GM21529 (cell line): ENCODE measurements at regions not wholly inside any gene's neighbourhood (a gene's known extent, or its start where the extent isn't known, plus 50 kb on each side); places are given as distances from the start of the nearest gene placed in this dataset.
"Not testable (repeated sequence)": the region's sequence is repeated elsewhere in the genome, so short reads cannot be mapped to it uniquely, and the experiment has no call there.

Experiments used
- ATAC-seq: cut with Tn5 transposase; IDR thresholded peaks from one replicate; pipeline ENCODE4 v1.9.1; 2021; ENCODE audit not compliant: unreplicated experiment

DNA sequence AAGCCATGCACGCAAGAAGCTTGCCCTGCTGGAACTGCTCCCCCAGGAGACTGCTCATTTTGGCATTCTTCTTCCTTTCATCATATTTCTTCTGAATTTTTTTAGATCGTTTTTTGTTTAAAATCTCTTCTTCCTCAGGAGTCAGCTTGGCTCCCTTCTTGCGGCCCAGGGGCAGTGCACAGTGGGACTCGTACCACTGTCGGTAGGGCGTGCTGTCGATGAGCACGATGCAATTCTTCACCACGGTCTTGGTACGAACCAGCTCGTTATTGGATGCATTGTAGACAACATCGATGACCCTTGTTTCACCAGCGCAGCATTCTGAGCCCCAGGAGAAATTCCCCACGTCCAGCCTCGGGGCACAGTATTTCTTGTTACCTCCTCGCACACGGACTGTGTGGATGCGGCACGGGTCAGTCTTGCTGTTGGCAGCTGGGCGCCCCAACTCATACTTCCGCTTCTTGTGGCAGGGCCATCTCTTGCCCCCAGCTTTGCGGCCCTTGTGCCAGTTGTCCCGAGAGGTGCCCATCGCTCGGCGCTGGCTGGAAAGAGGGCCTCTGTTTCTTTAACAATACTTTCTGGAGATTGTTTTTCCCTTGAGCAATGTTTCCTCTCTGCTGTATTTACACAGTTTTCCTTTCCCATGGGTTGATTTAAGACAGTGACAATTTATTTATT lies 452.4 kb downstream of the TMEM121 start:
- ATAC-seq = no peak

DNA sequence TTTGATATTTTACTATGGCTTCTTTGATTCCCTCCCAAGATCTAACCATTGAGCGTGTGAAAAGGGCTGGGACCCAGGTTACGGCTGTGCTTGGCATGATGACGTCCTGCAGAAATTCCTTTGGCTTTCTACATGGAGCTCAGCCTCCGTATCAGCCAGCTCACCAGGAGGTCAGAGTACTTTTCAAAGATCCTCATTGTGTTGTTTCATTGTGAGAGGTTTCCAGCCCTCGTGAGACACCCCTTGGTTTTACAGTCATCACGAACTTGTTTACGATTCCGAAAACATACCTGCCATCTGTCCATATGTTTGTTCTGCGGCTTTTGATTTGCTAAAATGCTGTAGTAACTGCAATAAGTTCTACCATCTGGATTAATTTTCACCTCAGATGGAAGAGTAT lies 453.1 kb downstream of the TMEM121 start:
- ATAC-seq = no peak

DNA sequence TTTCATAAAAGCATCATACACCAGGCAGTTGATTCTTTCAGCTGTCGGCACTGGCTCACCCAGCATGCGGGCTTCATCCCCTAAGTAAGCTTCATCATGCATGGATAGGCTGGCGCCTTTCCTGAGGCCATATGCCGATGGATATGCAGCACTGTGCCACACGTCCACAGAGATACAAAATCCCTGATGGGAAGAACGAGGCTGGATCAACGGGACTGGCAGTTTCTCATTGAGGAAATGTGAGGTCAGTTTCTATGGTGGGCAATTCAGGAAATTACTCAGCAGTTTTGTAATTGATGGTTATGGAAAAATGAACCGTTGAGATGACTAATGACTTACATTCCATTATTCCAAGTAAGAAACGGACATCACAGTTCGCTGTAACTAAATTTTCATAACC lies 453.8 kb downstream of the TMEM121 start:
- no peak for ATAC-seq

DNA sequence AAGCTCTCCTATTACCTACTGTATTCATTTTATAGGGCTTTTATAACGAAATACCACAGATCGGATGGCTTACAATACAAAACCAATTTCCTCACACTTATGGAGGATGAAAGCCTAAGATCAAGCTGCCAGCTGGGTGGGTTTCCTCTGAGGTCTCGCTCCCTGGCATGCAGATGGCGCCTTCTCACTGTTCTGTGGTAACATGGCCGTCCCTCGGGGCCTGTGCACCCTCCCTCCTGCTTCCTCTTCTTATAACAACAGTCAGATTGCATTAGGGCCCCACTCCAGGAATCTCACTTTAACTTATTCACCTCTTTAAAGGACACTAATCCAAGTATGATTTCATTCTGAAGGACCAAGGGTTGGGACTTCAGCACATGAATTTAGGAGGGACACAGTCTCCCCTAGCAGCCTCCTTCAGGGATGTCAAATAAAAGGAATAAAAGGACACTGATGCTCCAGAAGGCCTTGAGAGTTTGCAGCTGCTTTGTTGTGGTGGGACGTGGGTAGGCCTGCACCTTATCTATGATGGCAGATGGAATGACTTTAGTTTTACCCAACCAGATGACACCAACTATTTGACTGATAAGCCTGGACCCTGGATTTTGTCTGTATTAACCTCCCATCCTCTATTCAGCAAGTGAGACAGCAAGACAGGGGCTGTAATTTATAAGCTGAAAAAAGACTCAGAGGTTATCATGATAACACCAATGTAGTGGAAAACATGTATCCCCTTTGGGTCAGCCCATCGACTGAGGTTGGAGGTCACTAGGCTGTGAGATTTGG lies 455.3 kb downstream of the TMEM121 start:
- ATAC-seq = not testable (repeated sequence)

DNA sequence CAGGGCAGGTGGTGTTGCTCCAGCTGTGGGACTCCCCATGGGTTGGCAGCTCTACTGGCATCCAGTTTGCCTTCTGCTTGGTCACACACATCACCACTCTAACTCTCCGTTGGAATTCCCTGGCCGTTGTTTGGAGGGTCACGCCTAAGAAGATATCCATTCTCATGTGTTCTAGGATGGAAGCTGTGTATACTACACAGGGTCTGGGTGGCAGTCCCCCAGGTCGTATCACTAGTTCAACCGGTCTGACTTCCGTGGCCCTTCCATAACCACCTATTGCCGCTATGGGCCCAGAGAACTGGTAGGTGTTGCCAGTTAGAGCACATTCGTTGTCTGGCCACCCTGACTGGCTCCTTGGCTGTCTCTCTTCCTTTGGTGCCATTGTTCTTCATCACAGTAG lies 456.3 kb downstream of the TMEM121 start:
- ATAC-seq = no peak

DNA sequence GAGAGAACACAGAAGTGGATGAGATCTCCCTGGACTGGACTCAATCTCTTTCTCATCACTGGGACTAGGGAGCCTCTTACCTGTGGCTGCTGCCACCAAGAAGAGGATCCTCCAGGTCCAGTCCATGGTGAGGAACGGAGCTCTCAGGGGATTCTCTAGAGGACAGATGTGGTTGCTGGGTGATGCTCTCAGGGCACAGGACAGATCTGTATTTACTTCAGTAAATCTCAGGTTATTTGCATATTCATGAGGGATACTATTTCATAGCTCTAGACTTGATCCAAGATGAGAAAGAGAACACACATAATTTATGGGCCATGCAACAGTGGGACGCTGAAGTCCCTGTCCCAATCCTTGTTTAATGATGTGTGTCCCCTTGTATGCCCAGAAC lies 460.5 kb downstream of the TMEM121 start:
- no peak for ATAC-seq

DNA sequence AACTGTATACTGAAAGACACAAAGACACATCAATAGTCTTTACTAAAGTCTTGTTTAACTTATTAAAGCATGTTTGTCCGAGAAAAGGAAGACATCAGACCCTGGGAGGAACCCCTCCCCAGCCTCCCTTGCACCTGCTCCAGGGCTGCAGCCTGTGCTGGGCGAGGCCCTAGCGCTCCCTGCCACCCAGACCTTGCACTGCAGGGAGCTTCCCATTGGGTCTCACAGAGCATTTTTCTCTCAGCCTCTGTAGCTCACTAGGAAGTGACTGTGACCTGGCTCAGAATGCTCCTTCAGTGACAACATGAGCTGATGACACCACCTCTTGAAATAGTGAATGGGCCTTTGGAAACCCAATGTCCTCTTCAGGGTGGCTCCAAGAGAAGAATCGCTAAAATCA lies 461.2 kb downstream of the TMEM121 start:
- no peak for ATAC-seq

DNA sequence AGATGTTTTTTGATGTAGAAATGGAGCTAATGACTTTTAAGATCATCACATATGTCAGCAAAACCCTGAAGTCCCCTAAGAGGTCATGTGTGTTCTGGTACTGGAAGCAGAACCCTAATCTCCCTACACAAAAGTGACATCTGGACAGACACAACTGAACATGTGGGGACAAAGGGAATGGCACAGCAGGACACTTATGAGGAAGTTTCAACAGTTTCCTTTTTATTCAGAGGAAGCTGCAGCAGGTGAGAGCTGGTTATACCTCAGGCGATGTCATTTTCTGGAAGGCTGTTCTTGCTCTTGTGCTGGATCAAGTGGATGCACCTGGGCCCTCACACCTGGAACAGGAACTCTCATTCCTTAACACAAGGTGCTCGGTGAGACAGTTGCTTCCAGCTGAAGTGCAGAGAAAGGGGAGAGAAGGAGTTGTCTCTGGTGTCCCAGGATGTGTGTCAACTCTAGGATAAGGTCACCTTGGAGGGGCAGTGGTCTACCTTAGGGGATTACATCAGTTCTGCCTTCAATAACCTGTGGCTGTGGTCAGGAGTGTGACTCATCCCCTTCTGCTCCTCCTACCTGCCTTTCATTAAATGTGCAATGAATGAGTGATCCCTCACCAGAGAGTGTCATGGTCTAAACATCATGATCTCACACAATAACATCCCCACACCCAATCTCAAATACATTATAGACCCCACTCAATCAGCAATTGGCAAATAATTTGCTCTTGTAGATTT lies 463.4 kb downstream of the TMEM121 start:
- ATAC-seq = no peak

DNA sequence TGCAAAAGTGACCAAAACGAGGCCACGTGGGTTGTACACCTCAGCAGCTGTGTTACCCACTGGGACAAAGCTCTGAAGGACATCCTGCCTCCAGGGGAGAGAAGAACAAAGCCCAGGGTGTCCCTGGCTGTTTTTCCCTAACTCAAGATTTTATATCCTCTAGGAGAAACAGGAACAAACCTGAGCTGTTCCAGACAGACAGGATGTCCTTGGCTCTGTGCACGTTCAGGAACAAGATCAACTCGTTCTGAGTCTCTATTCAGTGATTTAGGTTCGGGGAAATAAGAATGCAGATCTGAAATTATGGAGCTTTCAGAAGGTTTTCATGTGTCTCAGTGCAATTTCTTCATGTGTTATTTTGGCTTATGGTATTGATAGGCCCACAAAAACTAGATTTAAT lies 465.3 kb downstream of the TMEM121 start:
- not testable (repeated sequence) for ATAC-seq

DNA sequence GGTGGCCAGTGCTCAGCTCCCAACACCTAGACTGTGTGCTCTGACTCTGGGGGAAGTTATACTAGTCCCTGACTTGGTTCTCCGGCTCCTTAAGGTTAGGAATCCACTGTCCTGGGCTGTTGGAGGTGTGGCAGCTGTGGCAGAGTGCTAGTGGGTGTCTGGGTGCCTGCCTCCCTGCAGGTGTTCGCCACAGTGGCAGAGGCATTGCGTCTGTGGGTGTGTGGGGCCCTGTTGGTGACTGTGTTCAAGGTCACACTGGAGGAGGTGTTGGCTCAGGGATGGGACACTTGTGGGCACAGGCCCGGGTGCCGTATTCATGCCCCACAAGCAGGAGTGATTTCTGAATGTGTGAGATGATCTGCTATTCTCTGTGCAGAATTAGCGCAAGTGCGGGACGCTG lies 467.4 kb downstream of the TMEM121 start:
- no peak for ATAC-seq

DNA sequence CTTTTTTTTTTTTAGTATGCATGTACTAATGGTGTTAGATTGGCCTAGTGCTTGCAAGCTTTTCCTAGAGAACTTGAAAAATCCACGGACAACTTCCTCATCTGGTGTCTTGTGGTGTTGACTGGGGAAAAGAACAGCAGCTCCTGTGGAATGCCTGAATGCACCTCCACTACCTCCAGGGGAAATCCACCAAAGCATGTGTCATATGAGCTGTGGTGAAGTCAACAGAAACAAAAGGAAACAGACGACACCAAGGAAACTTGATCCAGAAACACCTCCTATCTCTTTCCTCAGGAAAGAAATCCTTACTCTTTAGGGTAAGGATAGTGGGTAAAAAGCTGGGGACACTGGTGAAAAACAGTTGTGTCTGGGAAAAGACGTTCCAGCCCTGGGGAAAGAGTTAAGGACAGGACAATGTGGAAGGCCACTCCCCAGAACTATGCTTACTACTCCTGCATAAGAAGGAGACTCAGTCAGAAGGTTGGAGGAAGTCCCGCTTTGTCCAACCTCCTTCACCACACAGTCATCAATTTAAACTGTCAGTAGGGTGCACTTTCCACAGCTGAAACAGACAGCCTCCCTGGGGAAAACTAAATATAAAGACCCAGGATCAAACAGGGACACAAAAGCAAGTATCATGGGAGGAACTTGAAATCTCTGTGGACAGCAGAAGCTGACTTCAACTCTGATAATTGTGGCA lies 468.8 kb downstream of the TMEM121 start:
- not testable (repeated sequence) for ATAC-seq

DNA sequence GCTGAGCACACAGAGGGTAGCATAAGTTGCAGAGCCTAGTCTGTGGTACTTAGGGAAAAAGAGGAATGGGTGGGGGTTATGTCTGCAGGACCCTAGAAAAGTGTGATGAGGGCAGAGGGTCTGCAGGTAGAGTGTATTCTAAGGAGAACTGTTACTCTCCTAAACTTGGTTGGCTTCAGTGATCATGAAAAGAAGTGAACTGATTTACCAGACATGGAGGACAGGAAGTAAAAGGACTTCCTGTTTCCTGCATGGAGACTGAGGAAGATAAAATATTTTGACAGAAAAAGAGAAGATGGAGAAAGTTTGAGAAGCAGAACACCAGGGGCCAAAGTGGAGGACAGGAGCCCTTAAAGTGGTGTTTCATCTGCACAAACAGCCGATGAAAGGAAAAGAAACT lies 472.2 kb downstream of the TMEM121 start:
- ATAC-seq = not testable (repeated sequence)

DNA sequence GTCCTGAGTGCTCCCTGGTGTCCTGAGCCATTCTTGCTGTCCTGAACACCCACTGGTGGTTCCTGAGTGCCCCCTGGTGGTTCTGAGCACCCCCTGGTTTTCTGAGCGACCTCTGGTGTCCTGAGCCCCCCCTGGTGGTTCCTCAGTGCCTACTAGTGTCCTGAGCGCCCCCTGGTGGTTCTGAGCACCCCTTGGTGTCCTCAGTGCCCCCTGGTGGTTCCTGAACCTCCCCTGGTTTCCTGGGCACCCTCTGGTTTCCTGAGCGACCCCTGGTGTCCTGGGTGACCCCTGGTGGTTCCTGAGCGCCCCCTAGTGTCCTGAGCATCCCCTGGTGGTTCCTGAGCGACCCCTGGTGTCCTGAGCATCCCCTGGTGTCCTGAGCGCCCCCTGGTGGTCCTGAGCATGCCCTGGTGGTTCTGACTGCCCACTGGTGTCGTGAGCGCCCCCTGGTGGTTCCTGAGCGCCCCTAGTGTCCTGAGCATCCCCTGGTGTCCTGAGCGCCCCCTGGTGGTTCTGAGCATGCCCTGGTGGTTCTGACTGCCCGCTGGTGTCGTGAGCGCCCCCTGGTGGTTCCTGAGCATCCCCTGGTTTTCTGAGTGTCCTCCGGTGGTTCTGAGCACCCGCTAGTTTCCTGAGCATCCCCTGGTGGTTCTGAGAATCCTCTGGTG lies 473.1 kb downstream of the TMEM121 start:
- ATAC-seq = peak; percentile 78

DNA sequence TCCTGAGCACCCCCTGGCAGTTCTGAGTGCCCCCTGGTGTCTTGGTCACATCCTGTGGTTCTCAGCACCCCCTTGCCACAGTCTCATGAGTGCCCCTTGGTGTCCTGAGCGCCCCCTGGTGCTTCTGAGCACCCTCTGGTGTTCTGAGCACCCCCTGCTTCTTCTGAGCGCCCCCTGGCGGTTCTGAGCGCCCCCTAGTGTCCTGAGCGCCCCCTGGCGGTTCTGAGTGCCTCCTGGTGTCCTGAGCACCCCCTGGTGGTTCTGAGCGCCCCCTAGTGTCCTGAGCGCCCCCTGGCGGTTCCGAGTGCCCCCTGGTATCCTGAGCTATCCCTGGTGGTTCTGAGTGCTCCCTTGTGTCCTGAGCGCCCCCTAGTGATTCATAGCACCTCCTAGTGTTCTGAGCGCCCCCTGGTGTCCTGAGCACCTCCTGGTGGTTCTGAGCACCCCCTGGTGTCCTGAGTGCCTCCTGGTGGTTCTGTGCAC lies 473.7 kb downstream of the TMEM121 start:
- ATAC-seq = peak; percentile 36

DNA sequence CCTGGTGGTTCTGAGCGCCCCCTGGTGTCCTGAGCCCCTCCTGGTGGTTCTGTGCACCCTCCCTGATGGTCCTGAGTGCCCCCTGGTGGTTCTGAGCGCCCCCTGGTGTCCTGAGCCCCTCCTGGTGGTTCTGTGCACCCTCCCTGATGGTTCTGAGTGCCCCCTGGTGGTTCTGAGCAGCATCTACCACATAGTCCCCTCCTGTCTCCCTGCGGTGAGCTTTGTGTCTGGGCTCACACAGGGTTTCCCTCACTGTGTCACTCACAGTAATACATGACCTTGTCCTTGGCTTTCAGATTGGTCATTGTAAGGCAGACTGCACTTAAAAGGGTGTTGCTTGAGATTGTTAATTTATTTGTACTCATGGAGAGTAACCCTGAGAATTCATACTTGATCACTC lies 474.9 kb downstream of the TMEM121 start:
- not testable (repeated sequence) for ATAC-seq

DNA sequence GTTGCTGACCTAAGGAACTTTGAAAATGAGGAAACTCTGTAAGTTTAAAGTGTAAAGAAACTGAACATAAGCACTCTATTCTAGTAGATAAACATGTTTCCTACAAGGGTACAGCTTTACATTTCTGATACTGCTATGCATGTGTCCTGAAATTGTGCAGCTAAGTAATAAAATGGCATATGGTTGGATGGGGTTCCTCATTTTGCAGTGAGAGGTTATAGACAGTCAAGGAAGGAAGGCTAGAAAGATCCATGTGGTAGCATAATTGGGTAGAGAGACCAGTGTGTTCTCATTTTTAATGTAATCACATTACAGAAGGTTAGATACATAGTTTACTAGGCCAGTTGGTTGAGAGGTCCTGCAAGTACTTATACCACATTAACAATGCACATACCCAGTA lies 477.0 kb downstream of the TMEM121 start:
- ATAC-seq = no peak

DNA sequence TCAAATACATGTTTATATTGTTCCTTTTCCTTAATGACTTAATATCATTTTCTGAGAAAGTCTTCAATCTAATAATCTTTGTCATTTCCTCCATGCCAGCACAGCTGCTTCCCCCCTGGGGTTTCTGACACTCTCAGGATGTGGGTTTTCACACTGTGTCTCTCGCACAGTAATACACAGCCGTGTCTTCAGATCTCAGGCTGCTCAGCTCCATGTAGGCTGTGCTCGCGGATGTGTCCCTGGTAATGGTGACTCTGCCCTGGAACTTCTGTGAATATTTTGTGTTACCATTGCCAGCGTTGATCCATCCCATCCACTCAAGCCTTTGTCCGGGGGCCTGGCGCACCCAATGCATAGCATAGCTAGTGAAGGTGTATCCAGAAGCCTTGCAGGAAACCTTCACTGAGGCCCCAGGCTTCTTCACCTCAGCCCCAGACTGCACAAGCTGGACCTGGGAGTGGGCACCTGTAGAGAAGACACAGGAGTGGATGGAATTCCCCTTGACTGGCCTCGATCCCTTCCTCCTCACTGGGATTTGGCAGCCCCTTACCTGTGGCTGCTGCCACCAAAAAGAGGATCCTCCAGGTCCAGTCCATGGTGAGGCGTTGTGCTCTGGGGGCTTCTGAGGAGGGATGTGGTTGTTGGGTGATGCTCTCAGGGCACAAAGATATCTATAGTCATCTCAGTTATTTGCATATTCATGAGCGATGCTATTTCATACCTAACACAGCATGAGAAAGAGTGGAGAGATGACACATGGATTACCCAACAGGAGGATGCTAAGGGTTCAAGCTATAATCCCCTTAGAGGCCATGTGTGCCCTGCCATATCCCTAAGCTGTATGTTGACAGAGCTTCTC lies 478.8 kb downstream of the TMEM121 start:
- not testable (repeated sequence) for ATAC-seq

DNA sequence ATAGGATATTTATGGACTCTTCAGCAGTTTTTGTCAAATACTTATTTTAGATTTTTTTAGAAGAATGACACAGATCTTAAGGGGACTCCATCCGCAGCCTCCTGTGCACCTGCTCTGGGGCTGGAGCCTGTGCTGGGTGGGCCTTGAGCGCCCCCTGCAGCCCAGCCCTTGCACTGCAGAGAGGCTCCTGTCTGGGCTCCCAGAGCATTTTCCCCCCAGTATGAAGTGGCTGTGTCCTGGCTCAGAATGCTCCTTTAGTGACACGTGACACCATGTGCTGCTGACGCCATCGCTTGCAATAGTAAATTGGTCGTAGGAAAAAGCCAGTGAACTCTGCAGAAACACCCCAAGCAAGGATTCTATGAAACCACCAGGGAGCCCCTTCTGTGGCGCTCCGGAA lies 479.7 kb downstream of the TMEM121 start:
- ATAC-seq = not testable (repeated sequence)

DNA sequence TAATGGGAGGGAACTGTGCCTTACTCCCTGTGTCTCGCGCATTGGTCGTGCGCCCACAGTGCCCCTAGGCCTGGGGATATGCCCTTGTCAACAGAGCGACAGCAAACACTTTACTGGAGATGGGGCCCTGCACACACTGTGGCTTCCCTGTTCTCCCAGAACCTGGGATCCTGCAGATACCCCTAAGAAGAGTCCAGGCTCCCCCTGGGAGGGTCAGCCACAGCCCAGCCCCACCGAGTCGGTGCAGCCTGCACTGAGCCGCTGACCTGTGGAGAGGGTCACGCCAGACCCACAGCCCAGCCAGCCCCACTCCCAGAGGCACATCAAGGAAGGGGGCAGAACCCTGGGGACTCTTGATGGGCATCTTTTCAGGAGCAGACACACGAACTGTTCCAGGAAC lies 480.3 kb downstream of the TMEM121 start:
- not testable (repeated sequence) for ATAC-seq

DNA sequence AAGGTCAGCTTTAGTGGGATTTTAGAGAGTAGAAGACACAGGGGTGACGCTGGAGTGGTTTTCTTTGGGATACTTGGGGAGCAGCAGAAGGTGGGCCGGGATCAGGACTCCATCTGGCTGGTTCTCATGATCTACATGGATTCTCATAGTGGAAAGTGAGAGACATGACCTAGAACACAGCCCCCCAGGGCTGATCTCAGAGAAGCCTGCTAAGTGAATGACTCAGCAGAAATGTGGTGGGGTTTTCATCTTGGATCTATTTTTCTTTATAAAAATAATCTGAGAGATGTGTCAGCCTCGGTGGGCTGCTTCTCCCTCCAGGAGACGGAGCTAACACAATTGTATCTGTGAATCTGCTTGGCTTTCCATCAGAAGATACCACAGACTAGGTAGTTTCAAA lies 484.4 kb downstream of the TMEM121 start:
- ATAC-seq = no peak
